Breast epithelium (tissue), 4 donors: ENCODE measurements at regions not wholly inside any gene's neighbourhood (a gene's known extent, or its start where the extent isn't known, plus 50 kb on each side); places are given as distances from the start of the nearest gene placed in this dataset.

ENCODE experiments used
- DNase-seq, 2 donors: peaks; one replicate each; pipeline ENCODE4 v3.0.0-alpha.2; 2019; ENCODE audit warnings: low spot score in 2 of 2
- H3K27ac ChIP-seq, 2 donors: fragments of 200-600 bp; sonication (generic) in 1 of 2; one replicate each; pipeline ENCODE4 v1.5.1; 2016 to 2019; ENCODE audit warnings: mild to moderate bottlenecking in 1 of 2
- H3K27me3 ChIP-seq, 2 donors: fragments of 200-600 bp; sonication (generic) in 1 of 2; one replicate each; pipeline versions ENCODE4 v1.5.1 to v1.6.0; 2017 to 2019; ENCODE audit warnings: control low read depth in 1 of 2, mild to moderate bottlenecking in 1 of 2
- H3K36me3 ChIP-seq: fragments of 200-600 bp; one replicate; pipeline ENCODE4 v1.5.1; 2019
- H3K4me1 ChIP-seq, 2 donors: fragments of 200-600 bp; sonication (generic); one replicate each; pipeline ENCODE4 v1.5.1; 2016 to 2019; ENCODE audit warnings: control low read depth in 1 of 2
- H3K4me3 ChIP-seq, 3 donors: fragments of 200-600 bp; sonication (generic); 1 replicate in 2 of 3; 2 replicates in 1 of 3; pipeline ENCODE4 v1.5.1; 2016 to 2019; ENCODE audit warnings: mild to moderate bottlenecking in 3 of 3, moderate library complexity in 2 of 3
- H3K9me3 ChIP-seq, 2 donors: fragments of 200-600 bp; sonication (generic) in 1 of 2; one replicate each; pipeline ENCODE4 v1.5.1; 2016 to 2019; ENCODE audit warnings: control low read depth in 1 of 2
- CTCF ChIP-seq, 3 donors: fragments of 450-650 bp; IDR thresholded peaks; one replicate each; pipeline ENCODE4 v1.5.1; 2016 to 2017; ENCODE audit warnings: antibody characterized with exemption in 3 of 3, mild to moderate bottlenecking in 3 of 3, moderate library complexity in 3 of 3
- POLR2A ChIP-seq: fragments of 450-650 bp; IDR thresholded peaks from one replicate; pipeline ENCODE4 v1.6.1; 2016; ENCODE audit warnings: antibody characterized with exemption, mild to moderate bottlenecking, moderate library complexity
- POLR2AphosphoS5 ChIP-seq, 3 donors: sonication (generic); formaldehyde crosslinking; IDR thresholded peaks; one replicate each; pipeline ENCODE4 v1.6.1; 2017; ENCODE audit warnings: antibody characterized with exemption in 3 of 3
- intact Hi-C: fragments of 100-400 bp; cut with DNase I; formaldehyde crosslinking; loops from one replicate; pipeline ENCODE4 v1.15.1; 2023; ENCODE audit warnings: low total_unique reads

GRCh38 chr6:170082067-170082466 lies 208.8 kb downstream of the DLL1 start:
- TF ChIP-seq POLR2AphosphoS5 (IDR thresholded peaks at IDR 0.05) (no peak), POLR2A (no peak), CTCF (IDR thresholded peaks at IDR 0.05) (no peak)

GRCh38 chr6:170081556-170081955 lies 209.3 kb downstream of the DLL1 start:
- DNase-seq, result no peak
- intact Hi-C loops, result no loop called here

More at GRCh38 chr6:170082067-170082466, 208.8 kb downstream of the DLL1 start:
- no peaks in the 10 kb centered on the region for H3K4me1 ChIP-seq
- H3K27ac ChIP-seq, result no peak overlapping the region
- intact Hi-C loops, result no loop called here
- H3K27me3 ChIP-seq, result no peaks in the 10 kb centered on the region
- H3K36me3 ChIP-seq, result no peaks in the 10 kb centered on the region
- no peak for DNase-seq
- H3K4me3 ChIP-seq, result no peak overlapping the region
- no peaks in the 10 kb centered on the region for H3K9me3 ChIP-seq

GRCh38 chr6:170080828-170081371 lies 210.0 kb downstream of the DLL1 start:
- H3K4me3 ChIP-seq, result no peak overlapping the region
- DNase-seq, result peak in 1 of 2 donors; percentile 43

More at GRCh38 chr6:170081556-170081955, 209.3 kb downstream of the DLL1 start:
- Histone ChIP-seq H3K4me1 (no peaks in the 10 kb centered on the region), H3K36me3 (no peaks in the 10 kb centered on the region), H3K9me3 (no peaks in the 10 kb centered on the region), H3K27me3 (no peaks in the 10 kb centered on the region), H3K27ac (no peak overlapping the region), H3K4me3 (no peak overlapping the region)
- TF ChIP-seq CTCF (IDR thresholded peaks at IDR 0.05) (no peak), POLR2A (no peak), POLR2AphosphoS5 (IDR thresholded peaks at IDR 0.05) (no peak)

GRCh38 chr6:170080169-170080827 lies 210.6 kb downstream of the DLL1 start:
- no peak for TF ChIP-seq POLR2A
- TF ChIP-seq CTCF (IDR thresholded peaks at IDR 0.05), result no peak
- no peak for TF ChIP-seq POLR2AphosphoS5 (IDR thresholded peaks at IDR 0.05)
- Histone ChIP-seq H3K4me3 (no peak overlapping the region), H3K27ac (no peak overlapping the region), H3K4me1 (no peaks in the 10 kb centered on the region), H3K9me3 (no peaks in the 10 kb centered on the region), H3K27me3 (no peaks in the 10 kb centered on the region), H3K36me3 (no peaks in the 10 kb centered on the region)
- intact Hi-C loops, result no loop called here
- peak in 1 of 2 donors; percentile 43 for DNase-seq

More at GRCh38 chr6:170080828-170081371, 210.0 kb downstream of the DLL1 start:
- Histone ChIP-seq H3K27ac (no peak overlapping the region), H3K9me3 (no peaks in the 10 kb centered on the region), H3K27me3 (no peaks in the 10 kb centered on the region), H3K4me1 (no peaks in the 10 kb centered on the region), H3K36me3 (no peaks in the 10 kb centered on the region)
- intact Hi-C loops, result no loop called here
- TF ChIP-seq POLR2A (no peak), POLR2AphosphoS5 (IDR thresholded peaks at IDR 0.05) (no peak), CTCF (IDR thresholded peaks at IDR 0.05) (no peak)

GRCh38 chr6:170076466-170077165 lies 214.3 kb downstream of the DLL1 start:
- TF ChIP-seq POLR2A (no peak), POLR2AphosphoS5 (IDR thresholded peaks at IDR 0.05) (no peak)
- Histone ChIP-seq H3K4me1 (no peaks in the 10 kb centered on the region), H3K27ac (peak overlapping the region in 1 of 2 donors; percentile 74), H3K9me3 (no peaks in the 10 kb centered on the region), H3K36me3 (no peaks in the 10 kb centered on the region), H3K27me3 (no peaks in the 10 kb centered on the region), H3K4me3 (no peak overlapping the region)
- intact Hi-C loops, result no loop called here
- DNase-seq, result no peak
